Caco-2 (cell line): ENCODE measurements at regions not wholly inside any gene's neighbourhood (a gene's known extent, or its start where the extent isn't known, plus 50 kb on each side); places are given as distances from the start of the nearest gene placed in this dataset.
"Not testable (repeated sequence)": the region's sequence is repeated elsewhere in the genome, so short reads cannot be mapped to it uniquely, and the experiment has no call there.

ENCODE experiments used
- BruUV-seq: library from RNA; stranded (reverse); fragments of 400-500 nt; replicated peaks from 2 replicates; lab custom pipeline; 2021; lab: Mats Ljungman, UMichigan
- CTCF ChIA-PET: fragments of 300-600 bp; sonication (Branson Sonifier 250); formaldehyde crosslinking; loops from one replicate; lab custom pipeline; 2022; ENCODE audit warnings: antibody characterized with exemption; lab: Charles Lee
- POLR2A ChIA-PET: fragments of 300-600 bp; sonication (Branson Sonifier 250); formaldehyde crosslinking; loops from one replicate; lab custom pipeline; 2022; ENCODE audit warnings: antibody characterized with exemption; lab: Charles Lee
- DNase-seq, 2 experiments: peaks; one replicate each; pipeline versions ENCODE4 v3.0.0 to v3.0.0-alpha.2; 2020 to 2022
- H3K27me3 ChIP-seq: replicated peaks from 2 replicates; pipeline ENCODE4 v1.6.0; 2011; ENCODE audit warnings: low read length; ENCODE audit not compliant: control insufficient read depth, insufficient read depth
- H3K36me3 ChIP-seq: 2 replicates; pipeline ENCODE4 v1.5.1; 2011; ENCODE audit warnings: low read length; ENCODE audit not compliant: control insufficient read depth, insufficient read depth
- H3K4me1 ChIP-seq: fragments of 250-450 bp; sonication (Bioruptor Pico); 2 replicates; pipeline ENCODE4 v1.5.1; 2020; ENCODE audit warnings: mild to moderate bottlenecking
- H3K4me3 ChIP-seq: 2 replicates; pipeline ENCODE4 v1.5.1; 2011; ENCODE audit warnings: low read depth, mild to moderate bottlenecking, control low read depth, low read length
- H3K9me3 ChIP-seq: fragments of 250-450 bp; sonication (Bioruptor Pico); 2 replicates; pipeline ENCODE4 v1.5.1; 2020; ENCODE audit warnings: mild to moderate bottlenecking, moderate library complexity
- H3K27ac Mint-ChIP-seq: one replicate; pipeline ENCODE4 v1.8.0; 2022; ENCODE audit warnings: mixed read lengths; ENCODE audit not compliant: unreplicated experiment
- H3K27me3 Mint-ChIP-seq: one replicate; pipeline ENCODE4 v1.8.0; 2022; ENCODE audit warnings: mixed read lengths; ENCODE audit not compliant: insufficient read depth, unreplicated experiment
- H3K36me3 Mint-ChIP-seq: one replicate; pipeline ENCODE4 v1.8.0; 2022; ENCODE audit warnings: mild to moderate bottlenecking, mixed read lengths; ENCODE audit not compliant: insufficient read depth, unreplicated experiment
- H3K4me1 Mint-ChIP-seq: one replicate; pipeline ENCODE4 v1.8.0; 2022; ENCODE audit warnings: low read depth, mixed read lengths; ENCODE audit not compliant: unreplicated experiment
- H3K4me3 Mint-ChIP-seq: one replicate; pipeline ENCODE4 v1.8.0; 2022; ENCODE audit warnings: mild to moderate bottlenecking, moderate library complexity, mixed read lengths; ENCODE audit not compliant: unreplicated experiment
- H3K9me3 Mint-ChIP-seq: one replicate; pipeline ENCODE4 v1.8.0; 2022; ENCODE audit warnings: mixed read lengths; ENCODE audit not compliant: unreplicated experiment
- CTCF ChIP-seq, 2 experiments: fragments of 200-600 bp in 1 of 2; IDR thresholded peaks; 1 replicate in 1 of 2; 2 replicates in 1 of 2; pipeline versions ENCODE4 v1.5.1 to v1.8.0; 2011 to 2022; ENCODE audit warnings: antibody characterized with exemption in 1 of 2, control low read depth in 1 of 2, inconsistent platforms in 1 of 2, low read depth in 1 of 2, low read length in 1 of 2, mild to moderate bottlenecking in 1 of 2, moderate library complexity in 1 of 2; ENCODE audit not compliant: insufficient read depth in 1 of 2, severe bottlenecking in 1 of 2, unreplicated experiment in 1 of 2
- intact Hi-C: fragments of 100-400 bp; cut with micrococcal nuclease; formaldehyde crosslinking; loops from one replicate; pipeline ENCODE4 v1.10.0; 2022; ENCODE audit not compliant: unreplicated experiment

- H3K27me3 ChIP-seq: no peaks in the 10 kb centered on the region
- no peak for TF ChIP-seq CTCF (IDR thresholded peaks at IDR 0.05; ENCODE audit: insufficient read depth in 1 of 2, low read depth in 1 of 2, low read length in 1 of 2, severe bottlenecking in 1 of 2, unreplicated experiment in 1 of 2)
- DNase-seq: no peak
- H3K4me3 ChIP-seq: no peak overlapping the region
- Mint-ChIP-seq H3K4me3 (no peak overlapping the region), H3K9me3 (no peaks in the 10 kb centered on the region), H3K27ac (peak overlapping the region; percentile 3), H3K4me1 (peaks cover 14% of the 10 kb centered on the region), H3K36me3 (peaks cover 6% of the 10 kb centered on the region), H3K27me3 (no peaks in the 10 kb centered on the region)
- no TSS peak for BruUV-seq
- H3K9me3 ChIP-seq: peaks cover 4% of the 10 kb centered on the region; the same call in 1 of the 2 replicates
- ChIA-PET POLR2A (interaction anchor here (0.9 kb wide), 1 partner anchor 10 kb away, joined by 4 read pairs; no protein-coding TSS in a partner anchor), CTCF (interaction anchor here (0.6 kb wide), 1 partner anchor 90 kb away, joined by 3 read pairs; no protein-coding TSS in a partner anchor)
- H3K4me1 ChIP-seq: peaks cover 17% of the 10 kb centered on the region
- intact Hi-C loops: no loop called here
- H3K36me3 ChIP-seq: no peaks in the 10 kb centered on the region
Measured at GRCh38 chr20:53728359-53728758, 134.7 kb upstream of the ZNF217 start.

- H3K27ac Mint-ChIP-seq, BruUV-seq: not testable (repeated sequence)
Measured at GRCh38 chr20:53727239-53727638, 133.6 kb upstream of the ZNF217 start.

DNA sequence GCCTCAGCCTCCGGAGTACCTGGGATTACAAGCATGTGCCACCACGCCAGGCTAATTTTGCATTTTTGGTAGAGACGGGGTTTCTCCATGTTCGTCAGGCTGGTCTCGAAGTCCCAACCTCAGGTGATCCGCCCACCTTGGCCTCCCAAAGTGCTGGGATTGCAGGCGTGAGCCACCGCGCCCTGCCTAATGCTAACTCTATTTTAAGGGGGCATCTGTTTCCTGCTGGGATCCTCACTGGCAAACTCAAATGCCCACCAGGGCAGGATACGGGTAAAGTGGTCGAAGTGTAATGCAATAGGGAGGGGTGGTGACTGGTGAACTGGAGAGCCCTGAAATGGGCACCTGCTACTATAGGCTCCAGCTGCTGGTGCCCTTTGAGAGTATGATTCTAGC lies 131.9 kb upstream of the ZNF217 start:
- ChIA-PET CTCF (interaction anchor here (0.6 kb wide), 1 partner anchor 777 kb away, joined by 3 read pairs; no protein-coding TSS in a partner anchor), POLR2A (no interaction called here)
- Histone ChIP-seq H3K9me3 (peaks cover 4% of the 10 kb centered on the region; the same call in 1 of the 2 replicates), H3K4me1 (peaks cover 7% of the 10 kb centered on the region), H3K4me3 (no peak overlapping the region), H3K27me3 (no peaks in the 10 kb centered on the region), H3K36me3 (no peaks in the 10 kb centered on the region)
- BruUV-seq: no TSS peak
- H3K4me3 Mint-ChIP-seq: no peak overlapping the region
- DNase-seq: no peak
- peak overlapping the region; percentile 47 for H3K27ac Mint-ChIP-seq
- no peaks in the 10 kb centered on the region for H3K27me3 Mint-ChIP-seq
- no peak for TF ChIP-seq CTCF (IDR thresholded peaks at IDR 0.05; ENCODE audit: insufficient read depth in 1 of 2, low read depth in 1 of 2, low read length in 1 of 2, severe bottlenecking in 1 of 2, unreplicated experiment in 1 of 2)
- intact Hi-C loops: no loop called here
- H3K4me1 Mint-ChIP-seq: peaks cover 7% of the 10 kb centered on the region
- no peaks in the 10 kb centered on the region for H3K9me3 Mint-ChIP-seq
- peaks cover 6% of the 10 kb centered on the region for H3K36me3 Mint-ChIP-seq

More at GRCh38 chr20:53727239-53727638, 133.6 kb upstream of the ZNF217 start:
- H3K4me1 Mint-ChIP-seq, H3K36me3 Mint-ChIP-seq, H3K4me1 ChIP-seq, POLR2A ChIA-PET, H3K4me3 Mint-ChIP-seq, H3K27me3 ChIP-seq, H3K9me3 ChIP-seq, H3K9me3 Mint-ChIP-seq, H3K27me3 Mint-ChIP-seq, intact Hi-C loops, DNase-seq, H3K4me3 ChIP-seq, H3K36me3 ChIP-seq: not testable (repeated sequence)
- CTCF ChIA-PET: interaction anchor here (0.7 kb wide), 1 partner anchor 22 kb away, joined by 5 read pairs; no protein-coding TSS in a partner anchor
